OCI-LY7 (cell line): ENCODE measurements at regions not wholly inside any gene's neighbourhood (a gene's known extent, or its start where the extent isn't known, plus 50 kb on each side); places are given as distances from the start of the nearest gene placed in this dataset.

ENCODE experiments used
- BruUV-seq: library from RNA; stranded (reverse); fragments of 400-500 nt; replicated peaks from 2 replicates; lab custom pipeline; 2021; lab: Mats Ljungman, UMichigan
- CTCF ChIA-PET: fragments of 300-600 bp; sonication (Branson Sonifier 250); formaldehyde crosslinking; loops from one replicate; lab custom pipeline; 2022; ENCODE audit warnings: antibody characterized with exemption; ENCODE audit not compliant: unreplicated experiment; lab: Charles Lee
- POLR2A ChIA-PET: fragments of 300-600 bp; sonication (Branson Sonifier 250); formaldehyde crosslinking; loops from one replicate; lab custom pipeline; 2022; ENCODE audit warnings: antibody characterized with exemption; lab: Charles Lee
- DNase-seq: peaks from one replicate; pipeline ENCODE4 v3.0.0-alpha.2; 2015; ENCODE audit warnings: low spot score
- H2AFZ ChIP-seq: fragments of 200-600 bp; sonication (generic), shearing (Covaris generic); 2 replicates; pipeline ENCODE4 v1.6.1; 2014; ENCODE audit warnings: mild to moderate bottlenecking, antibody characterized with exemption, low read length, moderate library complexity
- H3K27ac ChIP-seq: fragments of 200-600 bp; sonication (generic); 2 replicates; pipeline ENCODE4 v1.5.1; 2014; ENCODE audit warnings: mixed run types, low read depth, mild to moderate bottlenecking, moderate library complexity, low read length, inconsistent platforms; ENCODE audit not compliant: poor library complexity, severe bottlenecking
- H3K36me3 ChIP-seq: fragments of 200-600 bp; sonication (generic); 2 replicates; pipeline ENCODE4 v1.6.1; 2014; ENCODE audit warnings: mild to moderate bottlenecking, antibody characterized with exemption, low read length, moderate library complexity, mixed read lengths; ENCODE audit not compliant: insufficient read depth
- H3K4me1 ChIP-seq: fragments of 200-600 bp; sonication (generic); 2 replicates; pipeline ENCODE4 v1.5.1; 2014; ENCODE audit warnings: mild to moderate bottlenecking, low read length; ENCODE audit not compliant: insufficient read depth, poor library complexity, severe bottlenecking
- H3K4me2 ChIP-seq: fragments of 200-600 bp; sonication (generic); 2 replicates; pipeline ENCODE4 v1.6.1; 2014; ENCODE audit warnings: mild to moderate bottlenecking, low read length
- H3K4me3 ChIP-seq: fragments of 200-600 bp; sonication (generic); 2 replicates; pipeline ENCODE4 v1.5.1; 2014; ENCODE audit warnings: mild to moderate bottlenecking, low read depth, low read length; ENCODE audit not compliant: poor library complexity, severe bottlenecking
- H3K79me2 ChIP-seq: fragments of 200-600 bp; sonication (generic); 2 replicates; pipeline ENCODE4 v1.6.1; 2016; ENCODE audit warnings: low read depth, mild to moderate bottlenecking, low read length, moderate library complexity, mixed read lengths; ENCODE audit not compliant: insufficient read depth
- H3K9me2 ChIP-seq: fragments of 200-600 bp; sonication (generic); 2 replicates; pipeline ENCODE4 v1.6.1; 2016; ENCODE audit warnings: mild to moderate bottlenecking, low read length, mixed read lengths; ENCODE audit not compliant: insufficient read depth
- H3K9me3 ChIP-seq: fragments of 200-600 bp; sonication (generic); 2 replicates; pipeline ENCODE4 v1.6.1; 2014; ENCODE audit warnings: mild to moderate bottlenecking, mixed run types, low read length, mixed read lengths
- H4K20me1 ChIP-seq: fragments of 200-600 bp; sonication (generic); 2 replicates; pipeline ENCODE4 v1.6.1; 2014; ENCODE audit warnings: mild to moderate bottlenecking, antibody characterized with exemption, low read length, moderate library complexity, mixed read lengths; ENCODE audit not compliant: insufficient read depth
- EZH2phosphoT487 ChIP-seq: fragments of 200-600 bp; sonication (generic); IDR thresholded peaks from 2 replicates; pipeline ENCODE4 v1.6.1; 2018; ENCODE audit warnings: low read depth, borderline replicate concordance, mild to moderate bottlenecking, mixed run types, antibody characterized with exemption, low read length, moderate library complexity, mixed read lengths
- intact Hi-C: fragments of 100-400 bp; cut with micrococcal nuclease; formaldehyde crosslinking; loops from one replicate; pipeline ENCODE4 v1.10.0; 2022; ENCODE audit not compliant: unreplicated experiment
- TF ChIP-seq, protein P1 (sequence below): fragments of 200-600 bp; sonication (generic); conservative IDR thresholded peaks from 2 replicates; pipeline ENCODE4 v1.5.1; 2014; ENCODE audit warnings: mild to moderate bottlenecking, antibody characterized with exemption, low read length, moderate library complexity, mixed read lengths

DNA sequence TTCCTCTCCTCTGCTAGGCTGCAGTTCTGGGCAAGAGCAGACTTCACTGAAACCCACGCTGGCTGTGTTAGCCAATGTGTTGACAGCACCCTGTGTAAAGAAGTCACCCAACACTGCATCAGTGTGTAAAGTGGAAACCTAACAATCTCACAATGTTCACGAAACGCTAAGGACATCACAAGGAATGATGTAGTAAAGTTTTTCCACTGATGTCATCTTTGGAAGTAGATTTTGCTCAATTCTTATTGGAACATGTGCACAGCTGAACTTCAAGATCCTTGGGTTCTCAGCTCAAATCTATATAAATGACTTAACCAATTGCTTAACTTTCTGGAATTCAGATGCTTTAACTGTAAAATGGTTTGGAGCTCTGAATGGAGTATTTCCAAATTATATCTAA, 1112.5 kb downstream of the TSN start:
- Histone ChIP-seq H3K4me2 (no peak overlapping the region), H2AFZ (no peak overlapping the region), H3K4me1 (no peaks in the 10 kb centered on the region), H4K20me1 (no peaks in the 10 kb centered on the region), H3K9me3 (no peaks in the 10 kb centered on the region), H3K36me3 (no peaks in the 10 kb centered on the region), H3K79me2 (no peaks in the 10 kb centered on the region), H3K4me3 (no peak overlapping the region), H3K9me2 (no peaks in the 10 kb centered on the region), H3K27ac (no peak overlapping the region)
- no TSS peak for BruUV-seq
- no peak for DNase-seq
- ChIA-PET POLR2A (no interaction called here), CTCF (no interaction called here)
- TF ChIP-seq, protein P1, sequence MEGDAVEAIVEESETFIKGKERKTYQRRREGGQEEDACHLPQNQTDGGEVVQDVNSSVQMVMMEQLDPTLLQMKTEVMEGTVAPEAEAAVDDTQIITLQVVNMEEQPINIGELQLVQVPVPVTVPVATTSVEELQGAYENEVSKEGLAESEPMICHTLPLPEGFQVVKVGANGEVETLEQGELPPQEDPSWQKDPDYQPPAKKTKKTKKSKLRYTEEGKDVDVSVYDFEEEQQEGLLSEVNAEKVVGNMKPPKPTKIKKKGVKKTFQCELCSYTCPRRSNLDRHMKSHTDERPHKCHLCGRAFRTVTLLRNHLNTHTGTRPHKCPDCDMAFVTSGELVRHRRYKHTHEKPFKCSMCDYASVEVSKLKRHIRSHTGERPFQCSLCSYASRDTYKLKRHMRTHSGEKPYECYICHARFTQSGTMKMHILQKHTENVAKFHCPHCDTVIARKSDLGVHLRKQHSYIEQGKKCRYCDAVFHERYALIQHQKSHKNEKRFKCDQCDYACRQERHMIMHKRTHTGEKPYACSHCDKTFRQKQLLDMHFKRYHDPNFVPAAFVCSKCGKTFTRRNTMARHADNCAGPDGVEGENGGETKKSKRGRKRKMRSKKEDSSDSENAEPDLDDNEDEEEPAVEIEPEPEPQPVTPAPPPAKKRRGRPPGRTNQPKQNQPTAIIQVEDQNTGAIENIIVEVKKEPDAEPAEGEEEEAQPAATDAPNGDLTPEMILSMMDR = no peak
- no peak for TF ChIP-seq EZH2phosphoT487
- intact Hi-C loops = no loop called here

GRCh38 chr2:122868646-122869275, 1113.3 kb downstream of the TSN start:
- no peak for DNase-seq
- Histone ChIP-seq H3K4me3 (no peak overlapping the region), H3K4me1 (no peaks in the 10 kb centered on the region), H2AFZ (no peak overlapping the region), H3K36me3 (no peaks in the 10 kb centered on the region), H3K4me2 (no peak overlapping the region), H3K9me2 (no peaks in the 10 kb centered on the region), H3K9me3 (no peaks in the 10 kb centered on the region), H4K20me1 (no peaks in the 10 kb centered on the region), H3K79me2 (no peaks in the 10 kb centered on the region), H3K27ac (no peak overlapping the region)
- intact Hi-C loops = no loop called here
- ChIA-PET POLR2A (no interaction called here), CTCF (no interaction called here)
- TF ChIP-seq EZH2phosphoT487 = no peak
- TF ChIP-seq, protein P1 = no peak
- BruUV-seq = no TSS peak

- Histone ChIP-seq H3K4me3 (no peak overlapping the region), H3K36me3 (no peaks in the 10 kb centered on the region), H3K27ac (no peak overlapping the region), H2AFZ (no peak overlapping the region), H3K9me3 (no peaks in the 10 kb centered on the region), H3K9me2 (no peaks in the 10 kb centered on the region), H3K4me2 (no peak overlapping the region), H3K4me1 (no peaks in the 10 kb centered on the region), H3K79me2 (no peaks in the 10 kb centered on the region), H4K20me1 (no peaks in the 10 kb centered on the region)
- TF ChIP-seq EZH2phosphoT487 = no peak
- TF ChIP-seq, protein P1 = no peak
- no TSS peak for BruUV-seq
- intact Hi-C loops = no loop called here
- no peak for DNase-seq
- POLR2A ChIA-PET = no interaction called here
- CTCF ChIA-PET = no interaction called here
Measured at GRCh38 chr2:122873951-122874350, 1118.5 kb downstream of the TSN start.
